Fibroblast of skin of scalp (primary cell): ENCODE measurements at regions not wholly inside any gene's neighbourhood (a gene's known extent, or its start where the extent isn't known, plus 50 kb on each side); places are given as distances from the start of the nearest gene placed in this dataset.
"Not testable (repeated sequence)": the region's sequence is repeated elsewhere in the genome, so short reads cannot be mapped to it uniquely, and the experiment has no call there.

Experiments
- DNase-seq: peaks from one replicate; pipeline ENCODE4 v3.0.0-alpha.2; 2013

- no peak for DNase-seq
Observed at GRCh38 chr1:19024532-19024931, 68.1 kb upstream of the IFFO2 start.

GRCh38 chr1:19023787-19024186 is 67.3 kb upstream of the IFFO2 start:
- DNase-seq: no peak

DNA sequence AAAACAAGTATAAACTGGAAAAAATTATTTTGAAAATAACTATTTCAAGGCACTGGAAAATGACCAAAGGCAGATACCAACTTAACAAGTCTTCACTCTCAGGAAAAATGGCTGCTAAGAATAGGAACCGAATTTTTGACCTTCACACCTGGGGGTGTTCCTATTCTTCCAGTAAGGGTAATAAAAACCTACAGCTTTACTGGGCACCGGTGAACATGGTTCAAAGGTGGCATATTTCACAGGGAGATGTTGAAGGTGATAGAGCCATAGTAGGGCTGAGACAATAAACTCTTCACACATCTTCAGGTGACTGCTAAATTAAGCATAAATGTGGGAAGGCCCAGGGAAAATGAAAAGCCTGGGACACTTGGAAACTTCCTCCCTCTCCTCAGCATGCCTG is 65.4 kb upstream of the IFFO2 start:
- no peak for DNase-seq

- DNase-seq: not testable (repeated sequence)
Observed at GRCh38 chr1:19019288-19019687, 62.8 kb upstream of the IFFO2 start.

GRCh38 chr1:19015476-19015875 is 59.0 kb upstream of the IFFO2 start:
- DNase-seq: no peak

DNA sequence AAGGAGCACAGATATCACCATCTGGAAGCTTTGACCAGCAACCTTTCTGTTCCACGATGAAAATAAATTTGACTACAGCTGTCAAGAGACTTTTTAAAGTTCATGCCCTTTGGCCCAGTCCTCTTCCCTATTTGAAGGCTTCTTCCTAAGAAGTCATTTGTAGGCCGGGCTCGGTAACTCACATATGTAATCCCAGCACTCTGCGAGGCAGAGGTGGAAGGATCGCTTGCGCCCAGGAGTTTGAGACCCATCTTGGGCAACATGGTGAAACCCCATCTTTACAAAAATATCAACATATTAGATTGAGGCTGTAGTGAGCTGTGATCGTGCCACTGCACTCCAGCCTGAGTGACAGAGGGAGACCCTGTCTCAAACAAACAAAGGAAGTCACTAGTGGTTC is 58.3 kb upstream of the IFFO2 start:
- no peak for DNase-seq

GRCh38 chr1:19013826-19014548 is 57.5 kb upstream of the IFFO2 start:
- no peak for DNase-seq

DNA sequence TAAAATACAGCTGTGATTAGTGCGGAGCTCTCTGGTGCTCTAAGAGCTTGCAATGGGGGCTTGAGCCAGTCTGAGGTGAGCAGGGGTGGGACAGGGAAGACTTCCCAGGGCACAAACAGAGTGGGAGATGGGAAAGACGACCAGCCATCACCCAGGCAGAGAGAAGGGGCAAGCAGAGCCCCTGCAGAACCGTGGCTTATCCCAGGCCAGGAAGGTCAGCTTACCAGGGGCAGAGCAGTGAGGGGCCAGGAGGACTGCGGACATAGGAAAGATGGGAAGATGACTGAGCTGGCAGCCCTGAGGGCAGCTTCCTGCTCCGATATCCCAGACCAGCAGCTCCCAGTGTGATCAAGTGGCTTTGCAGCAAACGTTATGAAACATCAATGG is 55.4 kb upstream of the IFFO2 start:
- DNase-seq: no peak

DNA sequence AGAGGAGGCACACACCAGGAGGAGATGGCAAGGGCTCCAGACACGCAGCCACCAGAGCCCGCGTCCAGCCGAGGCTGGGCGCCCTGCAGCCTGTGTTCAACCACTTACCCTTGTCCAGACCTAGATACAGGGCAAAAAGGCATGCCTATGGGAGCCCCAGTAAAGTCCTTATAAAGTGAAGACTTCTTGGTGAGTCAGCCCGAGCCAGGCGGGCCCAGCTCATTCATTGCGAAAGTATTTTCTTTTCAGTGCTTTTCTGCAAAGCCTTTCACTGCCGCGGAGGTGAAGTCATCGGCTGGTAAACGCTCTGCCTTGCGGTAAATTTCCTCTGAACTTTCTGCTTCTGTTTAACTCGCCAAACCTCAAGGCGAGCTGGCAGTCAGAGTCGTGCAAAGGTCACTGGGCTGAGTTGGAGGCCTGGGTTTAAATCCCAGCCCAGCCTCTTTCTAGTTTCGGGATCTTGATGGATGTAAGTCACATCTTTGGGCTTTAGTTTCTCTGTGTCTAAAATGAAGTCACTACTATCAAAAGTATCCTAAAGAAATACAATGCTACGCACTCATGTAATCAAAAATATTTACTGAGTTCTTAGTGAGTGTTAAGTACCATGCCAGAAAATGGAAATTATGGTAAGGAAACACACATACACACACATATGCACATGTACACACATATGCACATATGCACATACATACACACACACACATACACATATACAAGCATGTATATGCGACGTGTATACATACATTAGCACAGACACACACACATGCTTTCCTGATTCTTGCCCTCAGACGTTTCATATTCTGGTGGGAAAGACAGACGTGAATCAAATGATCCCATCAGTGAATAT is 54.7 kb upstream of the IFFO2 start:
- peak; percentile 98 for DNase-seq

DNA sequence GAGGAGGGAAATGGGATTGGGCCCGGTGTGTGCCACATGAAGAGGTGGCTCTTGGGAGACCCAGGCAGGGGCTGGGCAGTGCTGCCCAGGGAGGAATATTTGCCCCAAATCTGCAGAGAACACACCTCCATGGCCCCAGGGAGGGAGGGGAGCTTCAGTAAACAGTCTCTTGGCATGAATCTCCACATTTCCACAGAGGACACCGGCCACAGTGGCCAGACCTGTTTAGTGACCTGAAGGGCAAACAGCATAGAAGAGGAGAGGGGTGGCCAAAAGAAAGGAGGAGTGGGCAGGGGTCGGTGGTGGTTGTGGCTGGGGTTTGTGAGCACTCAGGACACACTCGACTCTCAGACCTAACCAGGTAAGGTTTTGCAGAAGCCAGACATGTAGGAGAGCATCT is 54.0 kb upstream of the IFFO2 start:
- no peak for DNase-seq

DNA sequence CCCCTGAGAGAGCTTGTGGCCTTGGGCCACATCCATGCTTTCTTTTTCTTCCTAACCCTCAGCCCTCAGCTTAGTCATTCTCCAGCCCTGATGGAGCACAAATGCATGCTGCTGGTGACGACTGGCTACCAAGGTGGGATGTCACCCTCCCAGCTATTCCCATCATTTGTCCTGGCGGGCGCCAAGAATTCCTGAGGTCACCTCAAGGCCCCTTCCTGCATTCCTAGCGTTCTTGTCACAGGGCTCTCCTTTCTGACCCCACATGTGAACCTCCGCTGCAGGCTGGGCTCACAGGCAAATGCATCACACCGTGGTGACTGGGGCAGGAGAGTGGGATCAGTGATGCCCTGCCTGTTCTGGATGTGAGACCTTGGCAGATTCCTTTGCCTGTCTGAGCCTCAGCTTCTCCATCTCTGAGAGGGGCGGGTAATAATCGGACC is 53.4 kb upstream of the IFFO2 start:
- peak; percentile 91 for DNase-seq

DNA sequence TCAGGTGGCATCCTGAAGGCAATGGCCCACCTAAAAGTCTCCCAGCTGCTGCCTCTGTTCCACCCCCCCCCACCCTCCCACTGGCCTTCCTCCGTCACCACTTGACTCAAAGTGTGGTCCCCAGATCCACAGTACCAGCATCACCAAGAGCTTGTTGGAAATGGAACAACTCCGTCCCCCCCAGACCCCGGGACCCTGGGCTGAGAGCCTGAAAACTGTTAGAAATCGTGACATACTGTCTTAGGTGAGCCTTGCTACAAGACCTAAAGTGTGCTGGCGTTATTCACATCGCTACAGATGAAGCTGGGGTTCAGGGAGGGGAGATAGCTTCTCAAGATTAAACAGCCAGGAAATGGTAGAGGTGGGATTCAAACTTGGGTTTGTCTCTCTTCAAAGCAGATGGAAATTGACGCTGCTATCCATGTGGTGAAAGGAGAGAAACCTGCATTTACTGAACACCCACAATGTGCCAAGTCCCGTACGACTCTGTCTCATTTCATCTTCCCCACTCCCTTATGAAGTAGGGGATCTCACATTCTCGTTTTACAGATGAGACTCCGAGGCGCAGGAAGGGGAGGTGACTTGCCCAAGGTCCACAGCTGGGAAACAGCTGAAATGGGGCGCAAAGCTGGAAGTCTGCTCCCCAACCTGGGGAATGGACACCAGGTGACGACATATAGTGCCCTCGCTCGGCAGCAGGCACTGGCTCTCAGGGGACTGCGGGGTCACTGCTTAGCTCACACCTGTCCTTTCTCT is 52.8 kb upstream of the IFFO2 start:
- DNase-seq: no peak

DNA sequence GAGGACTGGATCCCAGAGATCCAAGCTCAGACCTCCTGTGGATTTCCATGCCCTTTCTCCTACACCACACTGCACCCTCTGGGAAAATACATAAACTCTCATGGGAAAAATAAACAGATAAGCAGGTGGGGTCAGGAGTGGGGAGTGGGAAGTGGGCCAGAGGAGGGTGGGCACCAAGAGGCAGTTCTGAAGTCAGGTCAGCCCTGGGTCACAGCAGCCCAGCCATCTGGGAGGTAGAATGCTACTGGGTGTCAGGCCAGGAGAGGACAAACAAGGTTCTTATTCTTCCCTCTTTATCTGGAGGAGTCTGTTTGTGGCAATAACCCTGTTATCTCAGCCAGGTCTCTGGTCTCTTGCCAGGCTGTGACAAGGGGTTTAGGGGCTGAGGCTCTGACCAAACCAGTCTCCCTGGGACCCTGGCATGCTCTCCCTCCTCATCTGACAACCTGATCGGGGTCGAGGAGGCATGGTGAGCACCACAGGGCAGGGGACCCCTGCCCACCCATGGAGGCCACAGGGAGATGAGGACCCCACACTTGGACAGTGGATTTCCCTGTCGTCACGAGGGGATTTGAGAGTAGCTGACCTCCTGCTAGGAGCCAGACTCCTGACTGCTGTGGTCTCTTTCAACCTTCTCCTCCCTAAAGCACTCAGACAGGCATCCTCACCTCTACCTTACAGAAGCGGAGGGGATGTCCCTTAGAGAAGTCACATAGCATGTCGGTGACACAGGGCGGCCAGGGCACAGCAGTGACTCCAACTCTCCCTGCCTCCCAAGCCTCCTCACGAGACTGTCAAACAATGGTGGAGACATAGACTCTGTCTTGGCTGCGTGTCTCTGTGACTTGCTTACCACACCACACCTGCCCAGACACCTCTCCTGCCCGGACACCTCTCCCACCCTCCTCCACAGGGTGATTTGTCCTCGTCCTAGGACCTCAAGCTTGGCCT is 51.3 kb upstream of the IFFO2 start:
- no peak for DNase-seq

DNA sequence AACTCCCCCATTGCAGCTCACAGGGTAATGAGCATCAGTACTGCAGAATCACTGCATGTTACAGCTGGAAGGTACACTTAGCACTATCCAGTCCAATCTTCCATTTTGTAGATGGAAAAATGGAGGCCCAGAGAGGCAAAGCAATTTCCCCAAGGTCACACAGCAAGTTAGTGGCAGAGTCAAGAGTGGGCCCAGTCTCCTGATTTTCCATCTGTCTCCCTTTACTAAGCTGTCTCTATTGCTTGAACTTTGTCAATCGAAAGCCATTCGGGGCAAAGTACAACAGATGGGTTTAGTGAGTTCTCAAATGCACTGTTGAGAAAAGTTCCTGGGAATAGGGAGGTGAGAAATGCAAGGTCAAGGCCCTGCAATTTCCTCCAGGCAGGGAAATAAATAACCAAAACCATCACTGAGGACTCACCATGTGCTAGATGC is 50.4 kb upstream of the IFFO2 start:
- DNase-seq: no peak
